ENCODE measurements at regions not wholly inside any gene's neighbourhood (a gene's known extent, or its start where the extent isn't known, plus 50 kb on each side); places are given as distances from the start of the nearest gene placed in this dataset.
"Not testable (repeated sequence)": the region's sequence is repeated elsewhere in the genome, so short reads cannot be mapped to it uniquely, and the experiment has no call there.

- H3K4me1 ChIP-seq (ENCODE audit: control insufficient read depth in 1 of 2, insufficient read depth in 2 of 2, low read length in 2 of 2); H3K36me3 ChIP-seq (ENCODE audit: control insufficient read depth in 1 of 2, insufficient read depth in 2 of 2, low read length in 2 of 2); H3K27me3 ChIP-seq (ENCODE audit: low read depth, low read length); H3K4me3 ChIP-seq (ENCODE audit: low read depth in 1 of 2, low read length in 2 of 2); H3K9me3 ChIP-seq (ENCODE audit: control insufficient read depth in 1 of 2, low read length in 2 of 2); H3K27ac ChIP-seq (ENCODE audit: low read length): not testable (repeated sequence)
Measured at GRCh38 chr12:20115371-20115770, 253.0 kb upstream of the PDE3A start.

- Histone ChIP-seq H3K36me3 (ENCODE audit: control insufficient read depth in 1 of 2, insufficient read depth in 2 of 2, low read length in 2 of 2) (no peaks in the 10 kb centered on the region), H3K27me3 (ENCODE audit: low read depth, low read length) (no peaks in the 10 kb centered on the region), H3K4me1 (ENCODE audit: control insufficient read depth in 1 of 2, insufficient read depth in 2 of 2, low read length in 2 of 2) (no peaks in the 10 kb centered on the region), H3K9me3 (ENCODE audit: control insufficient read depth in 1 of 2, low read length in 2 of 2) (no peaks in the 10 kb centered on the region), H3K4me3 (ENCODE audit: low read depth in 1 of 2, low read length in 2 of 2) (no peak overlapping the region), H3K27ac (ENCODE audit: low read length) (no peak overlapping the region)
Measured at GRCh38 chr12:20119596-20120402, 248.5 kb upstream of the PDE3A start.

- no peak overlapping the region for H3K27ac ChIP-seq (ENCODE audit: low read length)
- H3K36me3 ChIP-seq (ENCODE audit: control insufficient read depth in 1 of 2, insufficient read depth in 2 of 2, low read length in 2 of 2): no peaks in the 10 kb centered on the region
- no peak overlapping the region for H3K4me3 ChIP-seq (ENCODE audit: low read depth in 1 of 2, low read length in 2 of 2)
- H3K27me3 ChIP-seq (ENCODE audit: low read depth, low read length): no peaks in the 10 kb centered on the region
- no peaks in the 10 kb centered on the region for H3K4me1 ChIP-seq (ENCODE audit: control insufficient read depth in 1 of 2, insufficient read depth in 2 of 2, low read length in 2 of 2)
- H3K9me3 ChIP-seq (ENCODE audit: control insufficient read depth in 1 of 2, low read length in 2 of 2): no peaks in the 10 kb centered on the region
Measured at GRCh38 chr12:20120403-20120725, 248.0 kb upstream of the PDE3A start.

- Histone ChIP-seq H3K27me3 (ENCODE audit: low read depth, low read length) (no peaks in the 10 kb centered on the region), H3K9me3 (ENCODE audit: control insufficient read depth in 1 of 2, low read length in 2 of 2) (no peaks in the 10 kb centered on the region), H3K4me1 (ENCODE audit: control insufficient read depth in 1 of 2, insufficient read depth in 2 of 2, low read length in 2 of 2) (no peaks in the 10 kb centered on the region), H3K36me3 (ENCODE audit: control insufficient read depth in 1 of 2, insufficient read depth in 2 of 2, low read length in 2 of 2) (no peaks in the 10 kb centered on the region), H3K4me3 (ENCODE audit: low read depth in 1 of 2, low read length in 2 of 2) (no peak overlapping the region), H3K27ac (ENCODE audit: low read length) (no peak overlapping the region)
Measured at GRCh38 chr12:20122274-20122673, 246.1 kb upstream of the PDE3A start.

GRCh38 chr12:20123465-20123864 is 244.9 kb upstream of the PDE3A start:
- Histone ChIP-seq H3K36me3 (ENCODE audit: control insufficient read depth in 1 of 2, insufficient read depth in 2 of 2, low read length in 2 of 2) (no peaks in the 10 kb centered on the region), H3K27ac (ENCODE audit: low read length) (no peak overlapping the region), H3K9me3 (ENCODE audit: control insufficient read depth in 1 of 2, low read length in 2 of 2) (no peaks in the 10 kb centered on the region), H3K4me1 (ENCODE audit: control insufficient read depth in 1 of 2, insufficient read depth in 2 of 2, low read length in 2 of 2) (no peaks in the 10 kb centered on the region), H3K4me3 (ENCODE audit: low read depth in 1 of 2, low read length in 2 of 2) (no peak overlapping the region), H3K27me3 (ENCODE audit: low read depth, low read length) (no peaks in the 10 kb centered on the region)

- no peaks in the 10 kb centered on the region for H3K4me1 ChIP-seq (ENCODE audit: control insufficient read depth in 1 of 2, insufficient read depth in 2 of 2, low read length in 2 of 2)
- H3K27ac ChIP-seq (ENCODE audit: low read length): no peak overlapping the region
- no peaks in the 10 kb centered on the region for H3K27me3 ChIP-seq (ENCODE audit: low read depth, low read length)
- H3K4me3 ChIP-seq (ENCODE audit: low read depth in 1 of 2, low read length in 2 of 2): no peak overlapping the region
- H3K36me3 ChIP-seq (ENCODE audit: control insufficient read depth in 1 of 2, insufficient read depth in 2 of 2, low read length in 2 of 2): no peaks in the 10 kb centered on the region
- no peaks in the 10 kb centered on the region for H3K9me3 ChIP-seq (ENCODE audit: control insufficient read depth in 1 of 2, low read length in 2 of 2)
Measured at GRCh38 chr12:20125276-20125798, 243.0 kb upstream of the PDE3A start.

GRCh38 chr12:20126601-20127000 is 241.7 kb upstream of the PDE3A start:
- H3K36me3 ChIP-seq (ENCODE audit: control insufficient read depth in 1 of 2, insufficient read depth in 2 of 2, low read length in 2 of 2): no peaks in the 10 kb centered on the region
- no peaks in the 10 kb centered on the region for H3K27me3 ChIP-seq (ENCODE audit: low read depth, low read length)
- H3K4me3 ChIP-seq (ENCODE audit: low read depth in 1 of 2, low read length in 2 of 2): no peak overlapping the region
- no peaks in the 10 kb centered on the region for H3K4me1 ChIP-seq (ENCODE audit: control insufficient read depth in 1 of 2, insufficient read depth in 2 of 2, low read length in 2 of 2)
- H3K27ac ChIP-seq (ENCODE audit: low read length): no peak overlapping the region
- H3K9me3 ChIP-seq (ENCODE audit: control insufficient read depth in 1 of 2, low read length in 2 of 2): no peaks in the 10 kb centered on the region

GRCh38 chr12:20127413-20127812 is 240.9 kb upstream of the PDE3A start:
- Histone ChIP-seq H3K9me3 (ENCODE audit: control insufficient read depth in 1 of 2, low read length in 2 of 2) (no peaks in the 10 kb centered on the region), H3K27me3 (ENCODE audit: low read depth, low read length) (no peaks in the 10 kb centered on the region), H3K4me1 (ENCODE audit: control insufficient read depth in 1 of 2, insufficient read depth in 2 of 2, low read length in 2 of 2) (no peaks in the 10 kb centered on the region), H3K27ac (ENCODE audit: low read length) (no peak overlapping the region), H3K4me3 (ENCODE audit: low read depth in 1 of 2, low read length in 2 of 2) (no peak overlapping the region), H3K36me3 (ENCODE audit: control insufficient read depth in 1 of 2, insufficient read depth in 2 of 2, low read length in 2 of 2) (no peaks in the 10 kb centered on the region)

GRCh38 chr12:20128928-20129327 is 239.4 kb upstream of the PDE3A start:
- Histone ChIP-seq H3K27me3 (ENCODE audit: low read depth, low read length) (no peaks in the 10 kb centered on the region), H3K4me1 (ENCODE audit: control insufficient read depth in 1 of 2, insufficient read depth in 2 of 2, low read length in 2 of 2) (no peaks in the 10 kb centered on the region), H3K9me3 (ENCODE audit: control insufficient read depth in 1 of 2, low read length in 2 of 2) (no peaks in the 10 kb centered on the region), H3K36me3 (ENCODE audit: control insufficient read depth in 1 of 2, insufficient read depth in 2 of 2, low read length in 2 of 2) (no peaks in the 10 kb centered on the region), H3K4me3 (ENCODE audit: low read depth in 1 of 2, low read length in 2 of 2) (no peak overlapping the region), H3K27ac (ENCODE audit: low read length) (no peak overlapping the region)

- Histone ChIP-seq H3K4me1 (ENCODE audit: control insufficient read depth in 1 of 2, insufficient read depth in 2 of 2, low read length in 2 of 2) (no peaks in the 10 kb centered on the region), H3K36me3 (ENCODE audit: control insufficient read depth in 1 of 2, insufficient read depth in 2 of 2, low read length in 2 of 2) (no peaks in the 10 kb centered on the region), H3K4me3 (ENCODE audit: low read depth in 1 of 2, low read length in 2 of 2) (no peak overlapping the region), H3K27me3 (ENCODE audit: low read depth, low read length) (no peaks in the 10 kb centered on the region), H3K9me3 (ENCODE audit: control insufficient read depth in 1 of 2, low read length in 2 of 2) (no peaks in the 10 kb centered on the region), H3K27ac (ENCODE audit: low read length) (no peak overlapping the region)
Measured at GRCh38 chr12:20132818-20133217, 235.5 kb upstream of the PDE3A start.

GRCh38 chr12:20134652-20135051 is 233.7 kb upstream of the PDE3A start:
- no peaks in the 10 kb centered on the region for H3K36me3 ChIP-seq (ENCODE audit: control insufficient read depth in 1 of 2, insufficient read depth in 2 of 2, low read length in 2 of 2)
- H3K4me1 ChIP-seq (ENCODE audit: control insufficient read depth in 1 of 2, insufficient read depth in 2 of 2, low read length in 2 of 2): no peaks in the 10 kb centered on the region
- no peaks in the 10 kb centered on the region for H3K9me3 ChIP-seq (ENCODE audit: control insufficient read depth in 1 of 2, low read length in 2 of 2)
- no peaks in the 10 kb centered on the region for H3K27me3 ChIP-seq (ENCODE audit: low read depth, low read length)
- no peak overlapping the region for H3K4me3 ChIP-seq (ENCODE audit: low read depth in 1 of 2, low read length in 2 of 2)
- no peak overlapping the region for H3K27ac ChIP-seq (ENCODE audit: low read length)

- no peaks in the 10 kb centered on the region for H3K9me3 ChIP-seq (ENCODE audit: control insufficient read depth in 1 of 2, low read length in 2 of 2)
- no peak overlapping the region for H3K4me3 ChIP-seq (ENCODE audit: low read depth in 1 of 2, low read length in 2 of 2)
- H3K4me1 ChIP-seq (ENCODE audit: control insufficient read depth in 1 of 2, insufficient read depth in 2 of 2, low read length in 2 of 2): peaks cover 0 to 7% of the 10 kb centered on the region in 2 donors
- no peak overlapping the region for H3K27ac ChIP-seq (ENCODE audit: low read length)
- H3K27me3 ChIP-seq (ENCODE audit: low read depth, low read length): no peaks in the 10 kb centered on the region
- H3K36me3 ChIP-seq (ENCODE audit: control insufficient read depth in 1 of 2, insufficient read depth in 2 of 2, low read length in 2 of 2): no peaks in the 10 kb centered on the region
Measured at GRCh38 chr12:20140751-20141150, 227.6 kb upstream of the PDE3A start.

All from muscle layer of duodenum (tissue), 2 donors.